IPS DF 6.9 (cell line): ENCODE measurements at regions not wholly inside any gene's neighbourhood (a gene's known extent, or its start where the extent isn't known, plus 50 kb on each side); places are given as distances from the start of the nearest gene placed in this dataset.

Experiments
- DNase-seq: peaks from one replicate; pipeline ENCODE4 v3.0.0-alpha.2; 2013; ENCODE audit warnings: low read depth, low spot score
- H3K27ac ChIP-seq: one replicate; pipeline ENCODE4 v1.5.1; 2013; ENCODE audit warnings: low read length, control low read depth
- H3K27me3 ChIP-seq: 2 replicates; pipeline ENCODE4 v1.6.1; 2013; ENCODE audit warnings: mild to moderate bottlenecking, low read length; ENCODE audit not compliant: control insufficient read depth, insufficient read depth
- H3K36me3 ChIP-seq: 2 replicates; pipeline ENCODE4 v1.6.1; 2013; ENCODE audit warnings: low read length; ENCODE audit not compliant: control insufficient read depth, insufficient read depth
- H3K4me1 ChIP-seq: 2 replicates; pipeline ENCODE4 v1.6.1; 2013; ENCODE audit warnings: low read length; ENCODE audit not compliant: control insufficient read depth, insufficient read depth
- H3K4me3 ChIP-seq: 2 replicates; pipeline ENCODE4 v1.5.1; 2013; ENCODE audit warnings: mild to moderate bottlenecking, low read length
- H3K9me3 ChIP-seq: 2 replicates; pipeline ENCODE4 v1.6.1; 2013; ENCODE audit warnings: low read length, inconsistent platforms; ENCODE audit not compliant: control insufficient read depth, insufficient read depth
- WGBS: extraction: QIAGEN DNeasy Blood & Tissue Kit; methylation state at CpG from one replicate; pipeline ENCODE4 v1.1.7; 2013; ENCODE audit warnings: mixed read lengths, missing lambda C conversion rate; ENCODE audit not compliant: insufficient read length, insufficient coverage; 5-methylcytosine and 5-hydroxymethylcytosine counted together

DNA sequence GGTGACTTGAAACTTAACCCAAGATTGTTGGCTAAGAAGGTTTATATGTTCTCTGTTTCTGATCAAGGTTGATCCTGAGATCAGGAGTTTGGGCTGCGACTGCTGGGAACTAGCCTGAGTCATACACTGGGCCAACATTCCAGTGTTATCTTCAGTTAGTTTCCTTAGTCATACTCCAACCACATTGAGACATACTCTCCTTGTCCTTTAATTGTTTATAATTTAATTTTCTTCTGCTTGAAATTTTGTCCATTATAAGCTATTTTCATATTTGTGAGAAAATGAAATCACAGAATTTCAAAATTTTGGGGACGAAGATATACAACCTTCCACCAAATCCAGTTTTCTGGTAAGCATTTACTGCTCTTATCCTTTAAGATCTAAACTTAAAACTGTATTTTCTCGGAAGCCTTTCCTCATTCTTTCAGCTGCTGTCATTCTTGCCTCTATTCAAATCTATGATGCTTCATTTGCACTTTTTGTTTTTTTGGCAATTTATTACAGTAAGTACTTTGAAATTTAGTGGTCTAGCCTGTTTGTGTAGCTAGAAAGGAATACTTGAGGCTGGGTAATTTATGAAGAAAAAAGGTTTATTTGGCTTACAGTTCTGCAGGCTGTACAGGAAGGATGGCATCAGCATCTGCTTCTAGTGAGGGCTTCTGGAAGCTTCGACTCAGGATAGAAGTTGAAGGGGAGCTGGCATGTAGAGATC lies 63.4 kb upstream of the POT1 start:
- Histone ChIP-seq H3K27ac (no peak overlapping the region), H3K36me3 (no peaks in the 10 kb centered on the region), H3K9me3 (no peaks in the 10 kb centered on the region), H3K27me3 (no peaks in the 10 kb centered on the region), H3K4me1 (no peaks in the 10 kb centered on the region), H3K4me3 (no peak overlapping the region)
- no peak for DNase-seq
- no CpG with 5 or more reads among the region's 4 CpGs for WGBS

DNA sequence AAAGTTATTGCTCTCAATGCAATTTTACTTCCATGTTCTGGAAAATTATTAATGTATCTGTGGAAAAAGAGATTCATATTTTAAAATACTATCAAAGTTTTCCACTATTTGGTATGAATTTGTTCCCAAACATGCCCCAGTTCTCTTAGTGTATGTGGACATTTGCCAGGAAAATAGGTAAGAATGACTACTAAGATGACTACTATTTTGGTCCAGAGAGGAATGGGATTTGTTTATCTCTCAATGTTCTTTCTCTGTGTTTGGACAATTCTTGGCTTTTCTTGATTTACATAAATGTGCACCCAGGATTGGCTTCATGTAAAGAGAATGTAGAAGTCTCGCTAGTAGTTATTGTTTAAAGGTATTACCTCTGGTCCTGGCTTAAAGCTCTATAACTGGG lies 60.3 kb upstream of the POT1 start:
- Histone ChIP-seq H3K9me3 (no peaks in the 10 kb centered on the region), H3K36me3 (no peaks in the 10 kb centered on the region), H3K4me3 (no peak overlapping the region), H3K27me3 (no peaks in the 10 kb centered on the region), H3K4me1 (no peaks in the 10 kb centered on the region), H3K27ac (no peak overlapping the region)
- WGBS: no CpG with 5 or more reads among the region's 1 CpG
- DNase-seq: no peak
